ENCODE measurements at regions not wholly inside any gene's neighbourhood (a gene's known extent, or its start where the extent isn't known, plus 50 kb on each side); places are given as distances from the start of the nearest gene placed in this dataset.

DNA sequence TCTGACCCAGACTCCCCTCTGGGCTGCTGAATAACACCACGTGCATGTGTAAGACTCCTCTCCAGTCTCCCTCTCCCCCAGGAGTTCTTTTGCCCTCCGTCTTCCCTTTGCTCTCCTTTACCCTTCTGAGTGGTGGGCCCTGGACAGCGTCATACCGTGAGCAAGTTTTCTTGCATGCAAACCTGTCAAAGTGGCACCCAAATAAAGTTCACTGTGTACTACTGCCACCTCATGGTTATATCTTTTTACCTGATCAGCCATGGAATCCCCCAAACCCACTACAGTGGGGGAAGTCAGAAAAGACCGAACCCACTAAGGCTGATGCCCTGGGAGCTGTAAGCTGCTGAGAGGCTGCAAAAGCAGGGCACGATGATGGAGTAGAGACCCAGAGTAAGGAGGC, 131.1 kb upstream of the VRK1 start:
- TF ChIP-seq POLR2A (IDR thresholded peaks at IDR 0.05; ENCODE audit: low read length) (no peak), GATA1 (IDR thresholded peaks at IDR 0.05; ENCODE audit: low read depth, low read length) (no peak)

All from erythroblast (primary cell).